Activated CD4-positive, alpha-beta T cell treated with anti-CD3 and anti-CD28 coated beads, Interleukin-2, Interleukin-4, amounts not matched to agents 100 ng/mL and 50 ng/mL, durations not matched to agents 16 hours and 8 hours (primary cell): ENCODE measurements at regions not wholly inside any gene's neighbourhood (a gene's known extent, or its start where the extent isn't known, plus 50 kb on each side); places are given as distances from the start of the nearest gene placed in this dataset.

Experiments used
- DNase-seq: peaks from one replicate; pipeline ENCODE4 v3.0.0-alpha.2; 2020; ENCODE audit warnings: low spot score

GRCh38 chr14:25750436-25750835 is 700.5 kb upstream of the STXBP6 start:
- no peak for DNase-seq
